Transverse colon (tissue), 4 donors: ENCODE measurements at regions not wholly inside any gene's neighbourhood (a gene's known extent, or its start where the extent isn't known, plus 50 kb on each side); places are given as distances from the start of the nearest gene placed in this dataset.

ENCODE experiments used
- DNase-seq: peaks from one replicate; pipeline ENCODE4 v3.0.0-alpha.2; 2019
- H3K27ac ChIP-seq, 4 donors: fragments of 200-600 bp; sonication (generic); 2 replicates each; pipeline ENCODE4 v1.5.1; 2016 to 2018; ENCODE audit warnings: inconsistent platforms in 4 of 4
- H3K27me3 ChIP-seq: fragments of 200-600 bp; sonication (generic); 2 replicates; pipeline ENCODE4 v1.5.1; 2017; ENCODE audit warnings: inconsistent platforms
- H3K36me3 ChIP-seq, 4 donors: fragments of 200-600 bp; sonication (generic); 2 replicates each; pipeline ENCODE4 v1.5.1; 2017 to 2019; ENCODE audit warnings: inconsistent platforms in 4 of 4
- H3K4me1 ChIP-seq, 4 donors: fragments of 200-600 bp; sonication (generic); 2 replicates each; pipeline ENCODE4 v1.5.1; 2017 to 2020; ENCODE audit warnings: inconsistent platforms in 4 of 4
- H3K4me3 ChIP-seq, 4 donors: fragments of 200-600 bp; sonication (generic); 1 replicate in 1 of 4; 2 replicates in 3 of 4; pipeline versions ENCODE4 v1.5.1 to v1.6.1; 2017 to 2019; ENCODE audit warnings: inconsistent platforms in 4 of 4
- H3K9me3 ChIP-seq, 2 donors: fragments of 200-600 bp; sonication (generic); 2 replicates each; pipeline ENCODE4 v1.5.1; 2017 to 2019; ENCODE audit warnings: inconsistent platforms in 2 of 2
- EP300 ChIP-seq: sonication (generic); formaldehyde crosslinking; IDR thresholded peaks from one replicate; pipeline ENCODE4 v1.6.1; 2017; ENCODE audit warnings: antibody characterized with exemption, low read depth
- POLR2A ChIP-seq: fragments of 450-650 bp; IDR thresholded peaks from one replicate; pipeline ENCODE4 v1.6.1; 2016; ENCODE audit warnings: antibody characterized with exemption, mild to moderate bottlenecking, moderate library complexity
- POLR2AphosphoS5 ChIP-seq, 3 donors: sonication (generic); formaldehyde crosslinking; IDR thresholded peaks; one replicate each; pipeline ENCODE4 v1.6.1; 2016; ENCODE audit warnings: antibody characterized with exemption in 3 of 3
- WGBS, 2 donors: methylation state at CpG; one replicate each; pipeline ENCODE4 v1.1.5; 2018; ENCODE audit warnings: low coverage in 1 of 2; 5-methylcytosine and 5-hydroxymethylcytosine counted together
- in situ Hi-C, 4 donors: fragments of 200-750 bp; cut with MboI; loops; one replicate each; pipeline versions ENCODE4 v1.15.0 to v1.15.1; 2017; ENCODE audit warnings: low sequenced_read_pairs in 3 of 4, low pct_ligation_motif_present in 1 of 4, low pct_unique_long_range_greater_than_20kb in 1 of 4
- intact Hi-C: fragments of 100-400 bp; cut with DNase I; formaldehyde crosslinking; loops from one replicate; pipeline ENCODE4 v1.15.1; 2023; ENCODE audit warnings: low total_unique reads
- TF ChIP-seq, protein P1 (sequence below), 5 experiments: fragments of 200-600 bp in 3 of 5; fragments of 450-650 bp in 2 of 5; sonication (generic) in 3 of 5; IDR thresholded peaks; 1 replicate in 2 of 5; 2 replicates in 3 of 5; pipeline ENCODE4 v1.5.1; 2016 to 2017; ENCODE audit warnings: antibody characterized with exemption in 5 of 5, inconsistent platforms in 3 of 5, mild to moderate bottlenecking in 2 of 5, moderate library complexity in 1 of 5

- peak overlapping the region in 2 of 4 donors; percentile 3 to 14 for H3K27ac ChIP-seq
- H3K36me3 ChIP-seq: no peaks in the 10 kb centered on the region
- in situ Hi-C loops: no loop called here
Observed at GRCh38 chr4:155509555-155509954, 132.8 kb upstream of the MAP9 start.

DNA sequence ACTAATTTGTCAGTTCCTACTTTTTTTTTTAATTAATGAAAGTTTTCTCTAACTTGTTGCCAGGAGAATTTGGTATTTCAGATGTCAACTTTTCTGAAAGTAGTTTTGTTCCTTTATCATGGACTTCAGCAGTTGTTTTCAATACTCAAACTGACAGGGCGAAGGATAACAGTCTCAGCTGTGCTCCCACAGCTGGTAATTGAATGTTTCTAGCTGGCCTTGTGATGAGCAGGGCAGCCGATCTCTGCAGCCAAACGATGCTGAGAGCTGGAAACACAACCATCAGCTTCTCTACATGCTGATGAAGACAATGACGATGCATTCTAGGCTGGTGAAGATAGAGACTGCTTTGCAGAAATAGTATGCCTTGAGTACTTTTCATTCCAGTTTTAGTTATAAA is 130.0 kb upstream of the MAP9 start:
- TF ChIP-seq, protein P1, sequence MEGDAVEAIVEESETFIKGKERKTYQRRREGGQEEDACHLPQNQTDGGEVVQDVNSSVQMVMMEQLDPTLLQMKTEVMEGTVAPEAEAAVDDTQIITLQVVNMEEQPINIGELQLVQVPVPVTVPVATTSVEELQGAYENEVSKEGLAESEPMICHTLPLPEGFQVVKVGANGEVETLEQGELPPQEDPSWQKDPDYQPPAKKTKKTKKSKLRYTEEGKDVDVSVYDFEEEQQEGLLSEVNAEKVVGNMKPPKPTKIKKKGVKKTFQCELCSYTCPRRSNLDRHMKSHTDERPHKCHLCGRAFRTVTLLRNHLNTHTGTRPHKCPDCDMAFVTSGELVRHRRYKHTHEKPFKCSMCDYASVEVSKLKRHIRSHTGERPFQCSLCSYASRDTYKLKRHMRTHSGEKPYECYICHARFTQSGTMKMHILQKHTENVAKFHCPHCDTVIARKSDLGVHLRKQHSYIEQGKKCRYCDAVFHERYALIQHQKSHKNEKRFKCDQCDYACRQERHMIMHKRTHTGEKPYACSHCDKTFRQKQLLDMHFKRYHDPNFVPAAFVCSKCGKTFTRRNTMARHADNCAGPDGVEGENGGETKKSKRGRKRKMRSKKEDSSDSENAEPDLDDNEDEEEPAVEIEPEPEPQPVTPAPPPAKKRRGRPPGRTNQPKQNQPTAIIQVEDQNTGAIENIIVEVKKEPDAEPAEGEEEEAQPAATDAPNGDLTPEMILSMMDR (IDR thresholded peaks at IDR 0.05): no peak
- no peak for TF ChIP-seq EP300
- TF ChIP-seq POLR2AphosphoS5 (IDR thresholded peaks at IDR 0.05): no peak
- TF ChIP-seq POLR2A: no peak
- no peaks in the 10 kb centered on the region for H3K27me3 ChIP-seq
- no peak overlapping the region for H3K27ac ChIP-seq
- H3K4me1 ChIP-seq: peaks cover 0 to 5% (median 0%) of the 10 kb centered on the region in 4 donors
- no peak overlapping the region for H3K4me3 ChIP-seq
- DNase-seq: no peak
- H3K36me3 ChIP-seq: no peaks in the 10 kb centered on the region
- H3K9me3 ChIP-seq: no peaks in the 10 kb centered on the region
- 59 to 80% methylated on average over 2 to 4 of the region's 4 CpGs for WGBS, 2 donors
- intact Hi-C loops (no loop called here), in situ Hi-C loops (no loop called here)

More at GRCh38 chr4:155509555-155509954, 132.8 kb upstream of the MAP9 start:
- no peak for TF ChIP-seq POLR2AphosphoS5 (IDR thresholded peaks at IDR 0.05)
- TF ChIP-seq, protein P1 (IDR thresholded peaks at IDR 0.05): no peak
- TF ChIP-seq POLR2A: no peak
- TF ChIP-seq EP300: no peak
- intact Hi-C loops: no loop called here
- no peak for DNase-seq
- no peak overlapping the region for H3K4me3 ChIP-seq
- H3K27me3 ChIP-seq: no peaks in the 10 kb centered on the region
- no peaks in the 10 kb centered on the region for H3K9me3 ChIP-seq
- H3K4me1 ChIP-seq: peaks cover 0 to 12% (median 0%) of the 10 kb centered on the region in 4 donors

GRCh38 chr4:155505321-155505720 is 128.6 kb upstream of the MAP9 start:
- in situ Hi-C loops (no loop called here), intact Hi-C loops (no loop called here)
- Histone ChIP-seq H3K36me3 (no peaks in the 10 kb centered on the region), H3K4me1 (peaks cover 0 to 3% (median 0%) of the 10 kb centered on the region in 4 donors), H3K4me3 (no peak overlapping the region), H3K27ac (no peak overlapping the region), H3K27me3 (no peaks in the 10 kb centered on the region), H3K9me3 (no peaks in the 10 kb centered on the region)
- DNase-seq: no peak
- TF ChIP-seq EP300 (no peak), POLR2A (no peak), POLR2AphosphoS5 (IDR thresholded peaks at IDR 0.05) (no peak)
- TF ChIP-seq, protein P1 (IDR thresholded peaks at IDR 0.05): no peak
- WGBS, 2 donors: 56 to 60% methylated on average over 3 of the region's 3 CpGs

DNA sequence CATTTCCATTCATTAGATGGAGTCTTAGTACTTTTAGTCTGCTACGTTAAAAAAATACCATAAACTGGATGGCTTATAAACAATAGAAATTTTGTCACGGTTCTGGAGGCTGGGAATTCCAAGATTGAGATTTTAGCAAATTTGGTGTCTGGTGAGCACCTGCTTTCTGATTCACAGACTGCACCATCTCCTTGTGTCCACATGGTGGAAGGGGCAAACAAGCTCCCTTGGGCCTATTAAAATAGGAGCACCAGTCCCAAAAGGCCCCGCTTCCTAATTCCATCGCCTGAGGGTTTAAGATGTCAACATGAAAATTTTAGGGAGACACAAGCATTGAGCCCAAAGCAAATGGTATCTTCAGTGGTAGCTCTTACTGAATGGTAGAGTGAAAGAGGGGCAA is 120.5 kb upstream of the MAP9 start:
- H3K36me3 ChIP-seq: no peaks in the 10 kb centered on the region
- H3K27ac ChIP-seq: no peak overlapping the region
- 93 to 100% methylated on average over 2 to 4 of the region's 4 CpGs for WGBS, 2 donors
- intact Hi-C loops: no loop called here
- no peaks in the 10 kb centered on the region for H3K4me1 ChIP-seq
- H3K9me3 ChIP-seq: no peaks in the 10 kb centered on the region
- no peak for DNase-seq
- H3K27me3 ChIP-seq: no peaks in the 10 kb centered on the region
- in situ Hi-C loops: no loop called here
- H3K4me3 ChIP-seq: no peak overlapping the region
- TF ChIP-seq EP300: no peak
- no peak for TF ChIP-seq POLR2A

DNA sequence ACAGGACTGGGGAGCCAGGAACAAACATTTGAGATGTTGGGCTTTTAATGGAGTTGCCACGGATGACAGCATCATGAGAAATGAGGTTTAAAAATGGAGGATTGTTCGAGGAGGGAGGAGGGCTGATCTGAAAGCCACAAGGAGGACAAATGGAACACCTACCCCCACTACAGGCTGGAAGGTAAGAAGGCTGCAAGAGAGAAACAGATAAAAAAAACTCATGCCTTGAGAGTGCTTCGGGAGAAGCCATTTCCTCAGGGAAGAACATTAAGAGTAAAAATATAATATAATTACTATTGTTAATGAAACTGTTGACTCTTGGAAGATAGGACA is 119.5 kb upstream of the MAP9 start:
- Histone ChIP-seq H3K27me3 (no peaks in the 10 kb centered on the region), H3K4me1 (no peaks in the 10 kb centered on the region), H3K9me3 (no peaks in the 10 kb centered on the region), H3K36me3 (no peaks in the 10 kb centered on the region), H3K4me3 (no peak overlapping the region), H3K27ac (no peak overlapping the region)
- TF ChIP-seq, protein P1 (IDR thresholded peaks at IDR 0.05): no peak
- no peak for TF ChIP-seq POLR2A
- TF ChIP-seq EP300: no peak
- no peak for TF ChIP-seq POLR2AphosphoS5 (IDR thresholded peaks at IDR 0.05)
- intact Hi-C loops (no loop called here), in situ Hi-C loops (no loop called here)
- 61 to 74% methylated on average over 3 of the region's 3 CpGs for WGBS, 2 donors
- no peak for DNase-seq
